Fibroblast of lung (primary cell): ENCODE measurements at regions not wholly inside any gene's neighbourhood (a gene's known extent, or its start where the extent isn't known, plus 50 kb on each side); places are given as distances from the start of the nearest gene placed in this dataset.

Source experiments
- EZH2 ChIP-seq: IDR thresholded peaks from 2 replicates; pipeline ENCODE4 v1.5.1; 2012; ENCODE audit warnings: low read length, control low read depth, mild to moderate bottlenecking; ENCODE audit errors: missing control alignments
- TF ChIP-seq, protein P1 (sequence below), 2 donors: IDR thresholded peaks in 1 of 2; conservative IDR thresholded peaks in 1 of 2; 1 replicate in 1 of 2; 2 replicates in 1 of 2; pipeline ENCODE4 v1.5.1; 2011 to 2012; ENCODE audit warnings: low read length in 2 of 2, control low read depth in 1 of 2, inconsistent platforms in 1 of 2, low read depth in 1 of 2, mild to moderate bottlenecking in 1 of 2

DNA sequence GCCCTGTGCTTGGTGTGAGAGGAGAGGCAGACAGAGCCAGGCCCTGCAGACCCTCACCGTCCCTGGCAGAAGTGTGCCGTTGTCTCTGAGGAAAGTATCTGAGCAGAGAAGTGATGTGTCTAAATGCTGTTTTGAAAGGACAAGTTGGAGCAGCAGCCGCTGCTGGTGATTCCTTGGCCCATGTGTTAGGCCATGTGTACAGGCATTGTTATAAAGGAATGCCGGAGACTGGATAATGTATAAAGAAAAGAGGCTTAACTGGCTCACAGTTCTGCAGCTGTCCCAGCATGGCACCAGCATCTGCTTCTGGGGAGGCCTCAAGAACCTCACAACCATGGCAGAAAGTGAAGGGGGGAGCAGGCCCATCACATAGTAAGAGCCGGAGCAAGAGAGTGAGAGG is 334.6 kb upstream of the ATP10A start:
- TF ChIP-seq, protein P1, sequence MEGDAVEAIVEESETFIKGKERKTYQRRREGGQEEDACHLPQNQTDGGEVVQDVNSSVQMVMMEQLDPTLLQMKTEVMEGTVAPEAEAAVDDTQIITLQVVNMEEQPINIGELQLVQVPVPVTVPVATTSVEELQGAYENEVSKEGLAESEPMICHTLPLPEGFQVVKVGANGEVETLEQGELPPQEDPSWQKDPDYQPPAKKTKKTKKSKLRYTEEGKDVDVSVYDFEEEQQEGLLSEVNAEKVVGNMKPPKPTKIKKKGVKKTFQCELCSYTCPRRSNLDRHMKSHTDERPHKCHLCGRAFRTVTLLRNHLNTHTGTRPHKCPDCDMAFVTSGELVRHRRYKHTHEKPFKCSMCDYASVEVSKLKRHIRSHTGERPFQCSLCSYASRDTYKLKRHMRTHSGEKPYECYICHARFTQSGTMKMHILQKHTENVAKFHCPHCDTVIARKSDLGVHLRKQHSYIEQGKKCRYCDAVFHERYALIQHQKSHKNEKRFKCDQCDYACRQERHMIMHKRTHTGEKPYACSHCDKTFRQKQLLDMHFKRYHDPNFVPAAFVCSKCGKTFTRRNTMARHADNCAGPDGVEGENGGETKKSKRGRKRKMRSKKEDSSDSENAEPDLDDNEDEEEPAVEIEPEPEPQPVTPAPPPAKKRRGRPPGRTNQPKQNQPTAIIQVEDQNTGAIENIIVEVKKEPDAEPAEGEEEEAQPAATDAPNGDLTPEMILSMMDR (conservative IDR thresholded peaks at IDR 0.05 in 1 of 2, IDR thresholded peaks at IDR 0.05 in 1 of 2; ENCODE audit: low read depth in 1 of 2, low read length in 2 of 2), result no peak
- TF ChIP-seq EZH2, result no peak
